Fibroblast of skin of right quadriceps (primary cell): ENCODE measurements at regions not wholly inside any gene's neighbourhood (a gene's known extent, or its start where the extent isn't known, plus 50 kb on each side); places are given as distances from the start of the nearest gene placed in this dataset.

Experiments used
- DNase-seq: peaks from one replicate; pipeline ENCODE4 v3.0.0-alpha.2; 2013

GRCh38 chr4:38609614-38610013, 54.4 kb upstream of the KLF3 start:
- no peak for DNase-seq

DNA sequence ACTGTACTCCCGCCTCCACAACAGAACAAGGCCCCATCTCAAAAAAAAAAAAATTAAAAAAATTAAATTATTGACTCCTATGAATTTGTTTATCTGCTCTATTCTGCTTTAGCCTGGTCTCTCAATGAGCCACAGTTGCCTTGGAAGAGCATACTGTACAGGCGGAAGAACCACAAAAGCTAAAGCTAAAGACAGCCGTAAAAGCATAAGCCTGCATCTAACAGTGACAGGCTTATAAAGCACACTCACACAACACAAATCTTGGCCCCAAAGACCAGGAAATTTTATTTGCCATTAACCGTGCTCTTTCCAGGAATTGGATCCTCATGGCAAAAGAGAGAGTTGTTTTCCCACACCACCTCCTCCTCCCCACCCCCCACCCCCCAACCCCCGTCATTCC, 53.5 kb upstream of the KLF3 start:
- DNase-seq: no peak

DNA sequence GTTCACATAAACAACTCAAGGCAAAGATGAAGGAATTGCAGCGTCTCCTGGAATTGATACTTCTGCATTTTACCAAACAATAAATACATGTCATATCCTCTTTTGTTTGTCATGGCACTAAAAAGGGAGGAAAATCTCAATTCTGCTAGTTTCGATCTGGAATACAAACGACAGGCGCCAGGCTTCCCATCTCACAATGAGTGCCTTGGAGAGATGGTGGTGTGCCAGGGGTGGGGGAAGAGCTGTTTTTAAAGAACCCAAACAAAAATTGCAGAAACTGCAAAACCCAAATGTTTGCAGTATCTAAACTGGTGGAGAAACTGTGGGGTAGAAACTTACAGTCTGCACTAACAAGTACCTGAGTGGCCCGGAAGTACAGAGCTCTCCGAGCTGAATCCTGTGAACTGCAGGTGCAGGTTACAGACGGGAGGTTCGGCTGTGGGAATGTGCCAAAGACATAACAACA, 53.0 kb upstream of the KLF3 start:
- no peak for DNase-seq

DNA sequence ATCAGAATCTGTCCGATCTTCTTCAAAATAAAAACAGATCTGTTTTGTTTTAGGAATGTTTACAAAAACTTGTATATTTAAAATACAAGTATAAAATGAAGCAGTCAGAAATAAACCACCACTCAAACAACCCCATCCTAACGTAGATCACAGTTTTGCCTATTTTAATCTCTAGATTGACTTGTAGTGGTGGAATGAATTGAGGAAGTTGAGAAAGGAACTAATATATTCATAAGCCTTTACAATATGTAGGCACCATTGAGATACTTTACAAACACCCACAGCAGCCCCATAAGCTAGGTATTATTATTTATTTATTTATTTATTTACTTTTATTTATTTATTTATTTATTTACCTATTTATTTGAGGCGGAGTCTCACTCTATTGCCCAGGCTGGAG, 52.3 kb upstream of the KLF3 start:
- no peak for DNase-seq

DNA sequence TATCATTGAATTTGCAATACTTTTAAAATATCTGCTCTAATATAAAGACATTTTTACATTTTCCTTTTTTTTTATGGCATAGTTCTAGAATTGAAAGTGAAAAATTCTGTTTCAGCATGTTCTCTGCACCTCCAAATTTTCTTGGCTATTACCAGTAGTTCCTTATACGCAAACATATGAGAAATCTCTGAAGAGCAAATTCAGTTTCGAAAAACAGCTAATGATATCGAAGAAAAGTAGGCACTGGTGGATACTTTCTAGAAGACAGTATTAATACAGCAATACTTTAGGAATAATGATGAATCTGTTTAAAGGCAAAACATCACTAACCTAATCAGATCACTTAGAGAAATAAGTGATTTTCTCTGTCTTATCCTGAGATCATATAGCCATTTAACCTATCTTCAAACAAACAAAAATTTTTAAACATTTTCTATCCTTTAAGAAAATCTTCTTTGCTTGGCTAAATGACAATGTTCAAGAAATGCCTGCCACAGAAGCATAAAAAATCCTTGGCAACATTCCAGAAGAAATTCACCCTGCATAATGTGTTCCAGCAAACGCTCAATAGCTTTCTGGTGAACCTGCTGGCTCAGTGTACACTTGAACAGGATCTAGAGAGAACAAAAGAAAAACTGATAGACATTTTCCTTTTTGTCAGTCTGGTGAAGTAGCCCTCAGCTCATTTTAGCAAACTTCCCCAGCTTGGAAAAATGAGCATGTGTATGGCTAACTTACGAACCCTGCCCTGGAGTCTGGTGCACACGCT, 51.2 kb upstream of the KLF3 start:
- DNase-seq: no peak
